Immature natural killer cell (primary cell): ENCODE measurements at regions not wholly inside any gene's neighbourhood (a gene's known extent, or its start where the extent isn't known, plus 50 kb on each side); places are given as distances from the start of the nearest gene placed in this dataset.
A peak's percentile ranks its signal among the peaks of the same experiment; 100 is the strongest.
"Not testable (repeated sequence)": the region's sequence is repeated elsewhere in the genome, so short reads cannot be mapped to it uniquely, and the experiment has no call there.

Experiments
- DNase-seq, 3 donors: peaks; one replicate each; pipeline ENCODE4 v3.0.0; 2022; ENCODE audit warnings: mixed read lengths in 1 of 3
- H3K27ac Mint-ChIP-seq, 6 donors: one replicate each; pipeline ENCODE4 v1.8.0; 2020; ENCODE audit warnings: mixed read lengths in 6 of 6, mild to moderate bottlenecking in 5 of 6, inconsistent platforms in 4 of 6, moderate library complexity in 3 of 6
- H3K27me3 Mint-ChIP-seq, 3 donors: one replicate each; pipeline ENCODE4 v1.8.0; 2020 to 2021; ENCODE audit warnings: low read depth in 3 of 3, mild to moderate bottlenecking in 3 of 3, mixed read lengths in 3 of 3, moderate library complexity in 3 of 3, inconsistent platforms in 1 of 3
- H3K36me3 Mint-ChIP-seq, 3 donors: one replicate each; pipeline ENCODE4 v1.8.0; 2020; ENCODE audit warnings: mixed read lengths in 3 of 3, inconsistent platforms in 2 of 3, mild to moderate bottlenecking in 2 of 3
- H3K4me1 Mint-ChIP-seq, 2 donors: one replicate each; pipeline ENCODE4 v1.8.0; 2020; ENCODE audit warnings: inconsistent platforms in 2 of 2, mild to moderate bottlenecking in 2 of 2, mixed read lengths in 2 of 2, moderate library complexity in 1 of 2
- H3K4me3 Mint-ChIP-seq, 5 donors: one replicate each; pipeline ENCODE4 v1.8.0; 2020; ENCODE audit warnings: mild to moderate bottlenecking in 5 of 5, mixed read lengths in 5 of 5, inconsistent platforms in 3 of 5, moderate library complexity in 3 of 5
- H3K9me3 Mint-ChIP-seq, 6 donors: one replicate each; pipeline ENCODE4 v1.8.0; 2020; ENCODE audit warnings: mild to moderate bottlenecking in 6 of 6, mixed read lengths in 6 of 6, inconsistent platforms in 4 of 6, moderate library complexity in 3 of 6

DNA sequence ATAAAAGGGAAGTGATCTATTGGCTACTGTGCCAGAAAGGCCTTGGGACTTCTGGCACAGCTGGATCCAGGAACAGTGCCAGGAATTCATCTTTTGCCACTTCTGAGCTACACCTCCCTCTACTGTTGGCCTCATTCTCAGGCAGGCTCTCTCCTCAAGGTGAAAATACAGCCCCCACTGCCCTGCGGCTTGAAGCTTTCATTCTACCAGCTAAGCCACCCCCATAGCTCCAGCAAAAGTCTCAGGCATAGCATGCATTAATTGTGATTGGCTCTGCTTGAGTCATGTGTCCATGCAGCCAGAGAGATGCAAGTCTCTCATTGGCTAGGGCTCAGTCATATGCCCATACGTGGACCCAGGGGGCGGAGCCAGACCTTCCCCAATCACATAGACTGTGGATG lies 142.4 kb downstream of the TPRA1 start:
- no peak overlapping the region for H3K4me3 Mint-ChIP-seq

DNA sequence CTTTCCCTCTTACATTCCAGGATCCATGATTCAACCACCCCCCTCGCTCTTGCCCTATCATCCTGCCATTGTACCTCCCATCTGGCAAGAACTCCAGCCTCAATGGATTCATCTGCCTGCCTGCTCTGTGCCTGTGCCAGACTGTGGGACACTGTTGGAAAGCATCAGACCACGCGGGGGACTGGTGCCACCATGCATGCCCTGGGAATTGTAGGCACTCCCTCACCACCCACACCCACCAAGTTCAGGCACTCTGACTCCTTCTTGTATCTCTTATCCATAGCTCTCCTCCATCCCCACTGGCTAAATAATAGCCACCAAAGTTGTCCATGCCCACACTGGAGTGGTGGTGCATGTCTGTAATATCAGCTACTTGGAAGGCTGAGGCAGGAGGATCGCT lies 143.8 kb downstream of the TPRA1 start:
- H3K27me3 Mint-ChIP-seq: peaks cover 3 to 8% (median 3%) of the 10 kb centered on the region in 3 donors
- no peak for DNase-seq
- no peak overlapping the region for H3K27ac Mint-ChIP-seq
- no peaks in the 10 kb centered on the region for H3K4me1 Mint-ChIP-seq
- no peak overlapping the region for H3K4me3 Mint-ChIP-seq
- no peaks in the 10 kb centered on the region for H3K36me3 Mint-ChIP-seq
- H3K9me3 Mint-ChIP-seq: no peaks in the 10 kb centered on the region

More for the DNA sequence above, 142.4 kb downstream of the TPRA1 start:
- H3K9me3 Mint-ChIP-seq: no peaks in the 10 kb centered on the region
- no peaks in the 10 kb centered on the region for H3K4me1 Mint-ChIP-seq
- peaks cover 3 to 10% (median 5%) of the 10 kb centered on the region in 3 donors for H3K27me3 Mint-ChIP-seq
- no peak overlapping the region for H3K27ac Mint-ChIP-seq
- no peaks in the 10 kb centered on the region for H3K36me3 Mint-ChIP-seq
- no peak for DNase-seq

DNA sequence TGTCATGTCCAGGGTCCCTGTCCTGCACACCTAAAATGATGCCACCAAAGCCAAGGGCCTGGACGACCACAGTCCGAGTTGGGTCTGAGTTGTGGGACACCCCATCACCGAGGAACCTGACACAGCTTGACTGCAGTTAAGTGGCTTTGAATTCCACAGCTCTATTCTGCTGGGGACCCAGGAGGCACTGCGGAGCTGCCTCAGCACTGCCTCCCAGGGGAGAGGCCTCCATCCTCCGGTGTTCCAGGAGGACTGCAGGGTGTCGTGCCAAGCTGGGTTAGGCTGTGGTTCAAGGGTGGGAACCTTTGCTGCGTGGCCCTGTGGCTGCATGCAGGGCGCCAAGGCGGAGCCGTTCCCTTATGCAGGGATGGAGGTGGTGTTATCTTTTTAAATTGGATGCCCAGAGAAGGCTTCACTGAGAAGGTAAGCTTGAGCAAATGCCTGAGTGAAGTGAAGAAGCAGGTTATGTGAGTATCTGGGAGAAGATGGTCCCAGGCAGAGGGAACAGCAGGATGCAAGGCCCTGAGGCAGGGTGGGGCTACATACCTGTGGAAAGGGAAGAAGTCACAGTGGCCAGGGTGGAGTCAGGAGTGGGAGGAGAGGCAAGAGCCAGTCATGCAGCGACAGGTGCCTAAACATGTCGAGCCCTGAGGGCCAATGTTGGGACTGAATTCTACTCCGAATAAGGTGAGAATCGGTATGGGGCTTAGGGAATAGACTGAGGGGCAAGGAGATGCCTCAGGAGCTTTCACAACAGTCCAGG lies 144.8 kb downstream of the TPRA1 start:
- Mint-ChIP-seq H3K27me3 (peaks cover 3 to 7% (median 3%) of the 10 kb centered on the region in 3 donors), H3K4me1 (no peaks in the 10 kb centered on the region), H3K36me3 (no peaks in the 10 kb centered on the region), H3K4me3 (no peak overlapping the region), H3K9me3 (no peaks in the 10 kb centered on the region), H3K27ac (no peak overlapping the region)
- DNase-seq: no peak

DNA sequence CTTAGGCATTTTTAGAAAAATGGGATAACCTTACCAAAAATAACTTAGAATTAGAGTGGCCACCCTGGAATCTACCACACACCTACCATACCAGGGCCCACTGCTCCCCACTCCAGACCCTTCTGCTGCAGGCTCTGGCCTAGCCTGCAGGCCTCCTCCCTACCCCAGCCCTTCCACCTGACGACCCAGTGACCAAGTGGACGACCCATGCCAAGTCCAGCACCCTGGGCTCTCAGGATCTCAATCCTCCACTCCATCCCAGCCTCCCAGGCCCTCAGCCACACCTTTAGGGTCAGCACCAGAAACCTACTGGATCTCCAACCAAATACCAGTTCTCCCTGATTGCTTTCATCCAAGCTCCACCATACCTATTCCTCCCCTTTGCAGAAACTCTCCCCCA lies 145.8 kb downstream of the TPRA1 start:
- Mint-ChIP-seq H3K4me3 (no peak overlapping the region), H3K36me3 (no peaks in the 10 kb centered on the region), H3K4me1 (no peaks in the 10 kb centered on the region), H3K9me3 (no peaks in the 10 kb centered on the region), H3K27me3 (peaks cover 0 to 4% (median 2%) of the 10 kb centered on the region in 3 donors), H3K27ac (no peak overlapping the region)
- DNase-seq: no peak

DNA sequence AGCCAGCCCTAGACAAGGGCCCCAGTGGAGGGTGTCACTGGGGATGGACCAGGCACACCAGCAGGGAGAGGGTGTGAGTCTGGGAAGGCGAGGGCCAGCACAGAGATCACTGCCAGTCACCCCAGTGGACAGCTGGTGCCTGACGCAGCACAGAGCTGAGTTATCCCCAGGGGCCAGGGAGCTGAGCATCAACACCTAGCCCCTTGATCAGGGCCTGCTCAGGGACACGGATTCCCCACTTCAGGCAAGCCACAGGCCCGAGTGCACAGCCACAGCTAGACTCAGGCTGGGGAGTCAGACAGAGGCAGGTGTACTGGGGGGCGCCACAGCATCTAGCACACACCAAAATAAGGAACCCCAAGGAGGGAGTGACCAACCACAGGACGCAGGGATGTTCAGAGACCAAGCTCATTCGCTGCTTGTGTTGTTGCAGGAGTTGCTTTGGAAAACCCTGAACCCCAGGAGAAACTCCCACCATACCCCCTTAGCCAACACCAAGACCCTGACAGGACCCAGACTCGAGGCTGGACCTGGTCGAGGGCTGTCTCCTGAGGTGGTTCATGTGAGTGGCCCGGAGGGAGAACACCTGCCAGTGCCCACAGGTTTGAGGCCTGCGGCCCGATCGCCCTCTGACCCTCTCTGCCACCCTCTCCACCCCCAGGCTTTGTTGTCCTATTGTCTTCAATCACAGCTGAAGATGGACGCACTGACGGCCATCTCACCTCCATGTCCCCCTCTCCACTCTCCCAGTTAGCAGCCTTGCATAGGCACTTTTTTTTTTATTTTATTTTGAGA lies 146.8 kb downstream of the TPRA1 start:
- Mint-ChIP-seq H3K4me3 (no peak overlapping the region), H3K9me3 (no peaks in the 10 kb centered on the region), H3K36me3 (no peaks in the 10 kb centered on the region), H3K27ac (no peak overlapping the region), H3K4me1 (no peaks in the 10 kb centered on the region), H3K27me3 (peaks cover 0 to 4% (median 2%) of the 10 kb centered on the region in 3 donors)
- no peak for DNase-seq

DNA sequence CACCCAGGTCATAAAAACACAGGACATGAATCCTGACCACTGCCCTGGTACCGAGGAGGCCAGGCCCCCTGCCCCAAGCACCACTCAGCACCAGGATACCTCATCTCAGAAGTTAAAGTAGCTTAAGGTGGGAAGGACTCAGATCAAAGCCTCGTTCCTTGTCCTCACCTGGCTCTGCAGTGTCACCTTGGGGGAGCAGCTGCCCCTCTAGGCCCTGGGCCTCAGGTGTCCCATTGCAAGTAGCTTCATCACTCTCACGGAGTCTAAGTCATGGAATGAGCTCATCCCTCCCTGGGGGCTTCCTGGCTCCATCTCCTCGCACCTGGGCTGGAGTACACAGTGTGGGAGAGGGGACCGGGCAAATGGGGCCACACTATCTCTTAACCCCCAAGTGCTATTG lies 148.0 kb downstream of the TPRA1 start:
- Mint-ChIP-seq H3K27ac (no peak overlapping the region), H3K27me3 (peaks cover 0 to 5% (median 4%) of the 10 kb centered on the region in 3 donors), H3K9me3 (no peaks in the 10 kb centered on the region)

DNA sequence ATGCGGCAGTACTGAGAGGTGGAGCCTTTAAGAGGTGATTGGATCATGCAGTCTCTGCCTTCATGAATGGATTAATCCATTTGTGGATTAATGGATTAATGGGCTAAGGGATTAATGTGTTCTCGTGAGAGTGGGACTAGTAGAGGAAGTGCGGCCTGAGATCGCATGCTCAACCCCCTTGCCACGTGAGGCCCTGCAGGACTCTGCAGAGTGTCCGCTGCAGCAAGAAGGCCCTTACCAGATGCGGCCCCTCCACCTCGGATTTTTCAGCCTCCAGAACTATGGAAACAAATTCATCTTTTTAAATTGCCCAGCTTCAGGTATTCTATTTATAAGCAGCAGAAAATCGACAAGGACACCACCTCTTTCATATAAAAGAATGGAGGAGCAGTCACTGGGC lies 148.8 kb downstream of the TPRA1 start:
- H3K4me1 Mint-ChIP-seq: no peaks in the 10 kb centered on the region
- H3K27me3 Mint-ChIP-seq: peaks cover 0 to 5% (median 4%) of the 10 kb centered on the region in 3 donors
- H3K4me3 Mint-ChIP-seq: no peak overlapping the region
- H3K36me3 Mint-ChIP-seq: no peaks in the 10 kb centered on the region
- H3K9me3 Mint-ChIP-seq: no peaks in the 10 kb centered on the region
- no peak overlapping the region for H3K27ac Mint-ChIP-seq
- DNase-seq: no peak

More for the DNA sequence above, 148.0 kb downstream of the TPRA1 start:
- DNase-seq: no peak
- Mint-ChIP-seq H3K36me3 (no peaks in the 10 kb centered on the region), H3K4me3 (no peak overlapping the region), H3K4me1 (no peaks in the 10 kb centered on the region)

DNA sequence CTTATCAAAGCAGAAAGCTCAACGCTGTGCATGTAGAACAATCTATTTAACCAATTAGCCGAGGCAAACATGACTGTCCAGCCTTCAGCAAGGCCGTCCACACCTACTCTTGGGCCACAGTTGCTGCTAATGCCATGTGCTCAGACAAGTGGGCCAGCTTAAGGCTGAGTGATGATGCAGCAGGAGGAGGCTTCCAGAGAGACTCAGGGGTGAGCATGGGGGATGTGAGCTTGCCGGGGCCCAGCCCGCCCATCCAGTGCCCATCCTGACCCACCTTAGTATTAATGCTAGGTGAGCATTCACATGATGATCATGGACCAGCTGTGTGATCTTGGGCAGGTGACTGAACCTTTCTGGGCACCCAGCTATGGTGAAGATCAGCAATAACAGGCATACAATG lies 150.1 kb downstream of the TPRA1 start:
- H3K4me1 Mint-ChIP-seq: no peaks in the 10 kb centered on the region
- no peaks in the 10 kb centered on the region for H3K36me3 Mint-ChIP-seq
- no peak overlapping the region for H3K4me3 Mint-ChIP-seq
- no peak for DNase-seq
- H3K9me3 Mint-ChIP-seq: no peaks in the 10 kb centered on the region
- H3K27ac Mint-ChIP-seq: no peak overlapping the region
- peaks cover 0 to 7% (median 4%) of the 10 kb centered on the region in 3 donors for H3K27me3 Mint-ChIP-seq

DNA sequence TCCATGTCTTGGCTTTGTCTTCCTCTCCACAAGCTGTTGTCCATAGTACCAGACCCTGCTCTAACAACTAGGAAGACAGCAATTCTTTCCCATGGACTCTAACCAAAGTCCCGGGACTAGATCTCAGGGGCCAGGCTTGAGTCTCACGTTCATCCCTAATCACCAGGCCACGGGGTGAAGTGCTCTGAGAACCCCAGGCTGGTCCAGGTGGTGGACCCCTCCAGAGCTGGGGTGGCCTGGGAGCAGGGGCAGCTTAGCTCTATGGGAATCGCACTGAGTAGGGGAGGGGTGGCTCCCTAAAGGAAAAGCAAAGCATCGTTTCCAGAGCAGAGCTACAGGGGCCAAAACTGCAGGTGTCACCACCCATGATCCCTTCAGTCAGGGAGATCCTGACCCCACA lies 150.9 kb downstream of the TPRA1 start:
- no peak overlapping the region for H3K27ac Mint-ChIP-seq
- no peak for DNase-seq
- no peak overlapping the region for H3K4me3 Mint-ChIP-seq
- no peaks in the 10 kb centered on the region for H3K4me1 Mint-ChIP-seq
- peaks cover 0 to 6% (median 3%) of the 10 kb centered on the region in 3 donors for H3K27me3 Mint-ChIP-seq
- H3K9me3 Mint-ChIP-seq: no peaks in the 10 kb centered on the region
- no peaks in the 10 kb centered on the region for H3K36me3 Mint-ChIP-seq

DNA sequence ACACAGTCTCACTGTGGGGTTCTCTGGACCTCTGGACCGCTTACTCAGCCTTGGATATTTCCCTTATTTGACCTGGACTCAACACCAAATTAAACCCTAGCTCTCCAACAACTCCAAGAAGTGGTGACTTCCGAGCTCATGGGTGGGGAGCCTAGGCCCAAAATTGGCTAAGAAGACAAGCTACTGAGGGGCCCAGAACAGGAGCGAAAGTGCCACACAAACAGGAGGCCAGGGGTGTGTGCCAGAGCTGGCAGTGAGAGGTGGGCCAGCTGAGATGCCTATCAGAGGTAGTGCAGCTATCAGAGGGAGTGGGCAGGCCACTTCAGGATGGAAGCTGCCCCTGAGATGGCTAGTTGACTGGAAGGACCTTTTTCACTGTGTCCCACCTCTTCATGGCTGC lies 151.1 kb upstream of the PRR20G start:
- no peaks in the 10 kb centered on the region for H3K9me3 Mint-ChIP-seq
- no peak overlapping the region for H3K4me3 Mint-ChIP-seq
- DNase-seq: no peak
- H3K36me3 Mint-ChIP-seq: no peaks in the 10 kb centered on the region
- no peak overlapping the region for H3K27ac Mint-ChIP-seq
- H3K4me1 Mint-ChIP-seq: no peaks in the 10 kb centered on the region
- H3K27me3 Mint-ChIP-seq: peaks cover 0 to 7% (median 3%) of the 10 kb centered on the region in 3 donors

DNA sequence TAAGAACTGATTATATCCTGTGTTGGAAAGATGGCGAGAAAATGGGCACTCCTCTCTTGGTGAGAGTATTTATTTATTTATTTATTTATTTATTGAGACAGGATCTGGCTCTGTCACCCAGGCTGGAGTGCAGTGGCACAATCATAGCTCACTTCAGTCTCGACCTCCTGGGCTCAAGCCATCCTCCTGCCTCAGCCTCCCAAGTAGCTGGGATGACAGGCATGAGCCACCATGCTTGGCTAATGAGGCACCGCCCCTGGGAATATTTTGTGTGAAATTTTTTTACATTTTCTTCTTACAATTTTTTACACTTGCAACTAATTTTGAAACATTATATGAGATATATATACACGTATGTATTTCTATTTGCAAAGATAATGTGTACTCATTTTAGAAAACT lies 150.5 kb upstream of the PRR20G start:
- Mint-ChIP-seq H3K27me3 (peaks cover 0 to 8% (median 3%) of the 10 kb centered on the region in 3 donors), H3K36me3 (no peaks in the 10 kb centered on the region), H3K27ac (no peak overlapping the region), H3K9me3 (no peaks in the 10 kb centered on the region), H3K4me3 (no peak overlapping the region), H3K4me1 (no peaks in the 10 kb centered on the region)
- no peak for DNase-seq

DNA sequence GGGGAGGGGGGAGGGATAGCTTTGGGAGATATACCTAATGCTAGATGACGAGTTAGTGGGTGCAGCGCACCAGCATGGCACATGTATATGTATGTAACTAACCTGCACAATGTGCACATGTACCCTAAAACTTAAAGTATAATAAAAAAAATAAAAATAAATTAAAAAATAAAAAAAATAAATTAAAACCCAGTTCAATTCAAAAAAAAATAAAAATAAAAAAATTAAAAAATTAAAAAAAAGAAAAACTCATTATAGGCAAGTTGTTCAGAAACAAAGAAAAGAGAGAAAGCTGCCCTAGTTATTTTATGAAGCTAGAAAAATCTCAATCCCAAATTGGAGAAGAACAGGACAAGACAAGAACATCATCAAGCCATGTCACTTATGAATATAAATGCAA lies 147.5 kb upstream of the PRR20G start:
- H3K27ac Mint-ChIP-seq, H3K9me3 Mint-ChIP-seq, H3K36me3 Mint-ChIP-seq, H3K4me3 Mint-ChIP-seq, H3K4me1 Mint-ChIP-seq, DNase-seq: not testable (repeated sequence)
- peaks cover 2 to 11% (median 3%) of the 10 kb centered on the region in 3 donors for H3K27me3 Mint-ChIP-seq

DNA sequence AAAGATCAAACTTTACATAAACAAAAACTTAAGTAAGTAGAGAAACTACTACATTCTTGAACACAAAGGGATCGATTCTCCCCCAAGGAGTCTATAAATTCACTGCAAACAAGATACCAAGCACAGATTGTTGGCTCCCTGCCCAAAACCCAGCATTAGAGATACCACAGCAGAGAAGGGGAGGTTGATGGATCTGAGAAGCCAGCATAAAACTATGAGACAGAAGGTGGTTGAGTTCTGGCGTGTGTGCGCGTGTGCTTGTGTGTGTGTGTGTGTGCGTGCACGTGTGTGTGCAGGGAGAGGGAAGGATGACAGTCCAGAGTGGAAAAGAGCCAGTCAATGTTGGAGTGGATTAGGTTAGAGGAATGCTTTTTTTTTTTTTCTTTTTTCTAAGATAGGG lies 143.2 kb upstream of the PRR20G start:
- Mint-ChIP-seq H3K4me1 (no peaks in the 10 kb centered on the region), H3K9me3 (peaks cover 0 to 4% (median 0%) of the 10 kb centered on the region in 6 donors), H3K36me3 (no peaks in the 10 kb centered on the region), H3K4me3 (no peak overlapping the region), H3K27ac (no peak overlapping the region), H3K27me3 (peaks cover 6 to 7% (median 7%) of the 10 kb centered on the region in 3 donors)
- DNase-seq: no peak

DNA sequence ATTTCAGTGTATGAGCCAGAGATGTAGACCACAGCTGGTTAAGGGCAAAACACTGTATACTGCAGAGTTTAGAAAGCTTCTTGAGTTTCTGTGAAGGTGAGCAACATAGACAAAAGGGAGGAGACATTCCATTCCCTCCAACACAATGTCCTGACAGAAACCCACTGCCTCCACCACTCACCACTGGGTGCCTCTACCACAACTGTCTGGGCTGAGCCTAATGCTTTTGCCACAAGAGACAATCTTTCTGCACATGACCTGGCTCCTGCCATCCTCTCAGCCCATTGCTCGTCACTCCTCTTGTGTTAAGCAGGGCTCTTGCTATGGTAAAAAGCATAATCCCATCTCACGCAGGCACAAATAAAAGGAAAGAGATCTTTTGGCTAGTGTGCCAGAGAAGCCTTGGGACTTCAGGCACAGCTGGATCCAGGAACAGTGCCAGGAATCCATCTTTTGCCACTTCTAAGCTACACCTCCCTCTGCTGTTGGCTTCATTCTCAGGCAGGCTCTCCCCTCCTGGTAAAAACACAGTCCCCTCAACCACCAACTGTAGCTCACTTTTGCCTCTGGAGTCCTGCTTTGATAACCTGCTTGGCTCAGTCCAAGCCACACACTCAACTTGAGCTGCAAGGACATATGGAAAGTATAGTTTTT lies 140.6 kb upstream of the PRR20G start:
- Mint-ChIP-seq H3K9me3 (peaks cover 0 to 4% (median 0%) of the 10 kb centered on the region in 6 donors), H3K4me3 (no peak overlapping the region), H3K27me3 (peaks cover 4 to 8% (median 7%) of the 10 kb centered on the region in 3 donors), H3K27ac (peak overlapping the region in 1 of 6 donors; percentile 10), H3K4me1 (no peaks in the 10 kb centered on the region), H3K36me3 (no peaks in the 10 kb centered on the region)
- DNase-seq: no peak
